Hypothalamus (tissue), 51 donors: ENCODE measurements at regions not wholly inside any gene's neighbourhood (a gene's known extent, or its start where the extent isn't known, plus 50 kb on each side); places are given as distances from the start of the nearest gene placed in this dataset.

Source experiments
- DNase-seq, 51 donors: peaks; one replicate each; lab custom pipeline; 2025; lab: John Stamatoyannopoulos, UW

DNA sequence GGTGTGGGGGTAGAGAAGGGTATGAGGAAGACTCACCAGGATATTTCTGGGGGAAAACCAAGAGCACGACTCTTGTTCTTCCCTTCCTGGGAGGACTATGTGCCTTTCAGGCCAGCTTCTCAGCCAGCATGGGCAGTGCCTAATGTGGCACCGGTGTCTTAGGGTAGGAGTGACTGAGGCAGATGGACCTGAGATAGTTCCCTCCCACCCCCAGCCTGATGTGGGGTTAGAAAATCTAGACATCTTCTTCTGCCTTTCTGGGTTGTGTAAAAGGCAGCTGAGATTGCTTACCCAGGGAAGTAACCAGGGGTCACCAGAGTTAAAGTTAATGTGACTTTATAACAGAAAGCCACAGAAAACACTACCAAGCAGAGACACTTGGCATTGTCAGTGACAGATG is 127.3 kb downstream of the TMA16 start:
- DNase-seq, result peak in 1 of 51 donors; percentile 16

GRCh38 chr4:163622379-163623035 is 128.0 kb downstream of the TMA16 start:
- DNase-seq, result peak in 2 of 51 donors; percentile 3 to 31

GRCh38 chr4:163623787-163624186 is 129.3 kb downstream of the TMA16 start:
- no peak for DNase-seq

GRCh38 chr4:163624727-163625126 is 130.2 kb downstream of the TMA16 start:
- no peak for DNase-seq

DNA sequence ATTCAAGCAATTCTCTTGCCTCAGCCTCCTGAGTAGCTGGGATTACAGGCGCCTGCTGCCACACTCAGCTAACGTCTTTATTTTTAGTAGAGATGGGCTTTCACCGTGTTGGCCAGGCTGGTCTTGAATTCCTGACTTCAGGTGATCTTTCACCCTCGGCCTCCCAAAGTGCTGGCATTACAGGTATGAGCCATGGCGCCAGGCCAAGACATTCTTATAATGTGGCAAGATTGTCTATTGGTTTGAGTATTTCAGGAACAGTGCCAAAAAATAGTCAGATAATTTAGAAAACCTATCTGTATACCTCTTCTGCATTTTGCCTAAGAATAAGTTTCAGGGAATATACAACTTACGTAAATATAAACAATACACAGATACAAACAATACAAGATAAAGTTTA is 136.8 kb downstream of the TMA16 start:
- no peak for DNase-seq

GRCh38 chr4:163638909-163639308 is 144.4 kb downstream of the TMA16 start:
- no peak for DNase-seq

GRCh38 chr4:163649557-163650091 is 155.1 kb downstream of the TMA16 start:
- no peak for DNase-seq

GRCh38 chr4:163651761-163652160 is 157.3 kb downstream of the TMA16 start:
- no peak for DNase-seq

DNA sequence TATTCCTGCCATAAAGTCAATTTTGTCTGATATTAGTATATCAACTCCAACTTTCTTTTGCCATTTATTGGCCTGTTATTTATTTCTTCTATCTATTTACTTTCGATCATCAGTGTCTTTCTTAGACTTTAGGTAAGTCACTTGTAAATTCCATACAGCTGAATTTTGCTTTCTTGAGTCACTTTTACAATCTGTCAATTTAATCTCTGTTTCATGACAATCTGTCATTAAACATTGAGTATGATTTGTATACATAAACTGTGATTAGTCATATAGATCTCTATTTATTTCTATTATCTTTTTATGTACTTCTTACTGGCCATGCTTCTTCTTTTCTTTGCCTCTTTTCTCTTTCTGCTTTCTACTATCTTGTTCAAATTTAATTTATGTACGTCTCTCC is 160.1 kb downstream of the TMA16 start:
- no peak for DNase-seq

- no peak for DNase-seq
Measured at GRCh38 chr4:163660636-163661035, 166.1 kb downstream of the TMA16 start.

DNA sequence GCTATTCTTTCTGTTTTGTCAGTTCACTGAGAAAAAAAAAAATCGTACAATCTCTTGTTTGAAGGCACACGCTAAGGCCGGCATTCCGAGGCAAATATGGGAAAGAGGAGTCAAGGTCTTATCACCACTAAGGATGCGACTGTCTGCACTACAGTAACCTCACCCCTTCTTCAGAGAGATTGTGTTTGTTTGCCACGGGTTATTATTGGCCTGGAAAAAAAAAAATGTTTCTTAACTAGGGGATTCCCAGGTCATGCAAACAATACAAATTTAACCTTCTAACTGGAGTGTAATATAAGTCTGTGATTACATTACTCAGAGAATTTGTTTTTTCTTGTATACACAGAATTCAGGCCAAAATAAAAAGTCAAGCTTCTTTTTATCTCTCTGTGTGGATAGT is 168.3 kb downstream of the TMA16 start:
- no peak for DNase-seq

- DNase-seq, result no peak
Measured at GRCh38 chr4:163663454-163664225, 169.2 kb downstream of the TMA16 start.

GRCh38 chr4:163665101-163665500 is 170.6 kb downstream of the TMA16 start:
- DNase-seq, result no peak

DNA sequence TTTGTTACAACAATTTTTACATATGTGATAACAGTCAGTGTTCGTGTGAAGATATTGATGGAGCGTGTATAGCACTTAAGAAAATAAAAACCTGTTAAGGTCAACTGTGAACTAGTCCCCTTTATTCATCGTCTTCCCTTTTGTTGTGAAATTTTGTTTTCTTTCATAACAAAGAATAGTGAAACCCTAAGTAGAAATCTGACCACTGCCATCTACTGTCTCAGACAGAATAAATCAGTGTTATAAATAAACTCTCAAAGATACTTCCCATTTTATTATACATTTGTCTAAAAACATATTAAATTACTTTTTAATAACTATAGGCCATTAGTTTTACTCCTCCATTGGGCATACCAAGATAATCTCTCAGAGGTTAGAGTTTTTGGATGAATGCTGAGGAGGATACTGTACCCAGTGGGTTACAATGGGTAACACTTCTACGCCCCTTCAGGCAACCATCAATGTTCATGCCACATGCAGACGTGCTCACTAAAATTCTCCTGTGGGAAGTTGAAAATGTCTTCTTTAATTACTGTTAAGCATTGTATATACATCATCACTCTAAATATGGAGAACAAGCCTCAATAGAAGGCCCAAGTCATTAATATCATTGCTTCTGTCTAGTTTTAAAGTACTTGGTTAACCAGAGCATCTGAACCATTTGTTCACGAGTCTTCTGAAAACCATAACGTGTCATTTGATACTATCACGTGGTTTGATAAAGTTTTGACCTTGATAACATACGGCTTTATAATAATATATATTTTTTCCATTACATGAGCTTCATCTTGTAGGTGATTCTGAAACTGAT is 171.2 kb downstream of the TMA16 start:
- no peak for DNase-seq

- DNase-seq, result no peak
Measured at GRCh38 chr4:163666332-163666873, 171.9 kb downstream of the TMA16 start.

GRCh38 chr4:163672751-163673150 is 178.3 kb downstream of the TMA16 start:
- DNase-seq, result no peak

GRCh38 chr4:163673848-163674697 is 179.6 kb downstream of the TMA16 start:
- DNase-seq, result no peak

GRCh38 chr4:163679189-163679588 is 184.7 kb downstream of the TMA16 start:
- DNase-seq, result no peak

DNA sequence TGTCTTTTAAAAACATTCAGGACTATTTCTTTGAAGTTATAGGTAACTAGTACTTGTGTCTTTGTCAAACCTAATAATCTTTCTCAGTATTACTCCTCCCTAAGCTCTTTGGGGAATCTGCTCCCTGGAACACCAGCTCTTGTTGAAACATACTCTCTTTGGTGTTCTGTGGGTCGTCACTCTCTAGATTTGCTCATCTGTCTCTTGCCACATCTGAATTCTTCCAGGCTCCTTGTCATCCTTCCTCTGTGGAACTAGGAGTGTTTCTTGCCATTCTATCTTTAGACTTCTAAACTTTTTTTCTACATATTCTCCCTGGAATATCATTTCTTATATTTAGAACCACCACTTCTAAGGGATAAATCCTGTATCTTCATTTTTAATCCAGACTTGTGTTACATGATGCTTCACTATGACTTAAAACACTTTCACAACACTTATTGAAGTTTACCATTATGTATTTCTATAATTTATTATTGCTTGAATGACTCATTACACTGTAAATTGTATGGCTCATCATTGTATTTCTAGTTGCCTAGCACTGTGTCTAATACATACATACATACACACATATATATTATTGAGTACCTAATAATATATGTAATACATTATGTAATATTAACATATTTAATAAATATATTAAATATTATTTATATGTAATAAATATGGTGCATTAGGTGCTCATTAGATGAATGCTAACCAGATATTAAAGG is 186.1 kb downstream of the TMA16 start:
- DNase-seq, result no peak
